SU-DHL-6 (cell line): ENCODE measurements at regions not wholly inside any gene's neighbourhood (a gene's known extent, or its start where the extent isn't known, plus 50 kb on each side); places are given as distances from the start of the nearest gene placed in this dataset.

Source experiments
- EZH2phosphoT487 ChIP-seq: fragments of 200-600 bp; sonication (generic), shearing (Covaris generic); conservative IDR thresholded peaks from 2 replicates; pipeline ENCODE4 v1.6.1; 2018; ENCODE audit warnings: mild to moderate bottlenecking, antibody characterized with exemption, low read length, moderate library complexity, mixed read lengths
- TF ChIP-seq, protein P1 (sequence below): fragments of 200-600 bp; sonication (generic); IDR thresholded peaks from one replicate; pipeline ENCODE4 v1.5.1; 2017; ENCODE audit warnings: antibody characterized with exemption, mild to moderate bottlenecking, low read length, moderate library complexity; ENCODE audit not compliant: insufficient read depth, poor library complexity, severe bottlenecking

DNA sequence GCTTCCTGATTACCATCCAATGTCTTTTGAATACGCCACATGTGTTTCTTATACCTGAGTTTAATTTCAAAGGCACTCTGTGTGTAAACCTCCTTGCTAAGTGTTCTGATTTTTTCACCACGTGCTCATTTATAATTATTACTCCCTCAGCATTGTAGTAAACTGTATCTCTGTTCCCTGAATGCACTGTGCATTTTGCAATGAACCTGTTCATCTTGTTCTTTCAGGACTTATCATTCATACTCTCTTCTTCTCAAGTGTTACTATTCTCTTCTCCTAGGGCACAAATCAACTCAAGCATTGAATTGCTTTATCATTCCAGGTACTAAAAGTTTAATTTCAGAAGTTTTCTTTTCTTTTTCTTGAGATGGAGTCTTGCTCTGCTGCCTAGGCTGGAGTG, 383.4 kb upstream of the TRIB2 start:
- TF ChIP-seq, protein P1, sequence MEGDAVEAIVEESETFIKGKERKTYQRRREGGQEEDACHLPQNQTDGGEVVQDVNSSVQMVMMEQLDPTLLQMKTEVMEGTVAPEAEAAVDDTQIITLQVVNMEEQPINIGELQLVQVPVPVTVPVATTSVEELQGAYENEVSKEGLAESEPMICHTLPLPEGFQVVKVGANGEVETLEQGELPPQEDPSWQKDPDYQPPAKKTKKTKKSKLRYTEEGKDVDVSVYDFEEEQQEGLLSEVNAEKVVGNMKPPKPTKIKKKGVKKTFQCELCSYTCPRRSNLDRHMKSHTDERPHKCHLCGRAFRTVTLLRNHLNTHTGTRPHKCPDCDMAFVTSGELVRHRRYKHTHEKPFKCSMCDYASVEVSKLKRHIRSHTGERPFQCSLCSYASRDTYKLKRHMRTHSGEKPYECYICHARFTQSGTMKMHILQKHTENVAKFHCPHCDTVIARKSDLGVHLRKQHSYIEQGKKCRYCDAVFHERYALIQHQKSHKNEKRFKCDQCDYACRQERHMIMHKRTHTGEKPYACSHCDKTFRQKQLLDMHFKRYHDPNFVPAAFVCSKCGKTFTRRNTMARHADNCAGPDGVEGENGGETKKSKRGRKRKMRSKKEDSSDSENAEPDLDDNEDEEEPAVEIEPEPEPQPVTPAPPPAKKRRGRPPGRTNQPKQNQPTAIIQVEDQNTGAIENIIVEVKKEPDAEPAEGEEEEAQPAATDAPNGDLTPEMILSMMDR, result no peak
- no peak for TF ChIP-seq EZH2phosphoT487
